ENCODE measurements at regions not wholly inside any gene's neighbourhood (a gene's known extent, or its start where the extent isn't known, plus 50 kb on each side); places are given as distances from the start of the nearest gene placed in this dataset.

- ATAC-seq, result no peak
- TF ChIP-seq ZNF8 (CRISPR knock-in tag; IDR thresholded peaks at IDR 0.05) (no peak), ZFP3 (CRISPR knock-in tag; IDR thresholded peaks at IDR 0.05) (no peak), CSRNP3 (CRISPR knock-in tag; IDR thresholded peaks at IDR 0.05) (no peak), ZNF565 (CRISPR knock-in tag; conservative IDR thresholded peaks at IDR 0.05; ENCODE audit: low read depth) (no peak), RARB (CRISPR knock-in tag; IDR thresholded peaks at IDR 0.05) (no peak)
These were observed 174.7 kb upstream of the PDE1C start for GRCh38 chr7:32244806-32245345.

GRCh38 chr7:32243687-32244290 lies 173.6 kb upstream of the PDE1C start:
- TF ChIP-seq ZC3H10 (CRISPR knock-in tag; IDR thresholded peaks at IDR 0.05), result no peak
- TF ChIP-seq ISL1 (CRISPR knock-in tag; IDR thresholded peaks at IDR 0.05), result no peak
- no peak for TF ChIP-seq CREB5 (CRISPR knock-in tag; IDR thresholded peaks at IDR 0.05; ENCODE audit: low read depth)
- ATAC-seq, result no peak

GRCh38 chr7:32242436-32242835 lies 172.2 kb upstream of the PDE1C start:
- TF ChIP-seq SNAI2 (CRISPR knock-in tag; IDR thresholded peaks at IDR 0.05) (no peak), RARB (CRISPR knock-in tag; IDR thresholded peaks at IDR 0.05) (no peak), TOX (CRISPR knock-in tag; IDR thresholded peaks at IDR 0.05; ENCODE audit: borderline replicate concordance) (no peak), ZC3H10 (CRISPR knock-in tag; IDR thresholded peaks at IDR 0.05) (no peak)
- no peak for ATAC-seq

- no peak for ATAC-seq
- TF ChIP-seq BACH2 (CRISPR knock-in tag; IDR thresholded peaks at IDR 0.05; ENCODE audit: borderline replicate concordance) (no peak), ZFP30 (CRISPR knock-in tag; IDR thresholded peaks at IDR 0.05) (no peak), RARB (CRISPR knock-in tag; IDR thresholded peaks at IDR 0.05) (no peak), POU6F1 (CRISPR knock-in tag; IDR thresholded peaks at IDR 0.05; ENCODE audit: borderline replicate concordance, low read depth) (no peak), ZNF565 (CRISPR knock-in tag; conservative IDR thresholded peaks at IDR 0.05; ENCODE audit: low read depth) (no peak), CSDC2 (CRISPR knock-in tag; IDR thresholded peaks at IDR 0.05) (no peak), PPARA (CRISPR knock-in tag; IDR thresholded peaks at IDR 0.05; ENCODE audit: borderline replicate concordance) (no peak), OSR1 (CRISPR knock-in tag; IDR thresholded peaks at IDR 0.05) (no peak)
These were observed 171.4 kb upstream of the PDE1C start for GRCh38 chr7:32241636-32242035.

GRCh38 chr7:32239764-32240163 lies 169.6 kb upstream of the PDE1C start:
- no peak for TF ChIP-seq BACH2 (CRISPR knock-in tag; IDR thresholded peaks at IDR 0.05; ENCODE audit: borderline replicate concordance)
- no peak for TF ChIP-seq CSRNP3 (CRISPR knock-in tag; IDR thresholded peaks at IDR 0.05)
- no peak for TF ChIP-seq ZNF565 (CRISPR knock-in tag; conservative IDR thresholded peaks at IDR 0.05; ENCODE audit: low read depth)
- no peak for TF ChIP-seq TSHZ2 (CRISPR knock-in tag; IDR thresholded peaks at IDR 0.05)
- no peak for TF ChIP-seq ISL1 (CRISPR knock-in tag; IDR thresholded peaks at IDR 0.05)
- TF ChIP-seq ZNF8 (CRISPR knock-in tag; IDR thresholded peaks at IDR 0.05), result no peak
- TF ChIP-seq ARNTL (CRISPR knock-in tag; IDR thresholded peaks at IDR 0.05; ENCODE audit: borderline replicate concordance, low read depth), result no peak
- no peak for TF ChIP-seq CREB5 (CRISPR knock-in tag; IDR thresholded peaks at IDR 0.05; ENCODE audit: low read depth)
- TF ChIP-seq PATZ1 (CRISPR knock-in tag; IDR thresholded peaks at IDR 0.05; ENCODE audit: borderline replicate concordance), result no peak
- no peak for TF ChIP-seq ZC3H10 (CRISPR knock-in tag; IDR thresholded peaks at IDR 0.05)
- TF ChIP-seq CSDC2 (CRISPR knock-in tag; IDR thresholded peaks at IDR 0.05), result no peak
- TF ChIP-seq SNAI2 (CRISPR knock-in tag; IDR thresholded peaks at IDR 0.05), result no peak
- TF ChIP-seq TOX (CRISPR knock-in tag; IDR thresholded peaks at IDR 0.05; ENCODE audit: borderline replicate concordance), result no peak
- no peak for TF ChIP-seq ZNF70 (CRISPR knock-in tag; IDR thresholded peaks at IDR 0.05)
- no peak for TF ChIP-seq PPARA (CRISPR knock-in tag; IDR thresholded peaks at IDR 0.05; ENCODE audit: borderline replicate concordance)
- no peak for TF ChIP-seq ESRRG (CRISPR knock-in tag; IDR thresholded peaks at IDR 0.05)
- ATAC-seq, result no peak
